Suprapubic skin (tissue), 4 donors: ENCODE measurements at regions not wholly inside any gene's neighbourhood (a gene's known extent, or its start where the extent isn't known, plus 50 kb on each side); places are given as distances from the start of the nearest gene placed in this dataset.

ENCODE experiments used
- DNase-seq, 2 donors: peaks; one replicate each; pipeline ENCODE4 v3.0.0-alpha.2; 2019; ENCODE audit warnings: low spot score in 2 of 2
- H3K27ac ChIP-seq: fragments of 200-600 bp; sonication (generic); one replicate; pipeline ENCODE4 v1.5.1; 2019
- H3K27me3 ChIP-seq: fragments of 200-600 bp; sonication (generic); one replicate; pipeline ENCODE4 v1.5.1; 2019
- H3K36me3 ChIP-seq: fragments of 200-600 bp; sonication (generic); one replicate; pipeline ENCODE4 v1.5.1; 2019
- H3K4me1 ChIP-seq: fragments of 200-600 bp; sonication (generic); one replicate; pipeline ENCODE4 v1.5.1; 2019
- H3K4me3 ChIP-seq: fragments of 200-600 bp; sonication (generic); one replicate; pipeline ENCODE4 v1.5.1; 2019; ENCODE audit warnings: mild to moderate bottlenecking
- H3K9me3 ChIP-seq: fragments of 200-600 bp; sonication (generic); one replicate; pipeline ENCODE4 v1.5.1; 2019
- CTCF ChIP-seq, 2 donors: fragments of 200-600 bp in 1 of 2; fragments of 450-650 bp in 1 of 2; sonication (generic) in 1 of 2; IDR thresholded peaks; one replicate each; pipeline ENCODE4 v1.5.1; 2016 to 2019; ENCODE audit warnings: antibody characterized with exemption in 2 of 2, mild to moderate bottlenecking in 1 of 2, moderate library complexity in 1 of 2
- EP300 ChIP-seq: sonication (generic); formaldehyde crosslinking; IDR thresholded peaks from one replicate; pipeline ENCODE4 v1.6.1; 2017; ENCODE audit warnings: antibody characterized with exemption
- POLR2A ChIP-seq, 2 donors: fragments of 450-650 bp; IDR thresholded peaks; one replicate each; pipeline ENCODE4 v1.6.1; 2017; ENCODE audit warnings: antibody characterized with exemption in 2 of 2, mild to moderate bottlenecking in 2 of 2, moderate library complexity in 2 of 2
- POLR2AphosphoS5 ChIP-seq, 3 donors: sonication (generic); formaldehyde crosslinking; IDR thresholded peaks; one replicate each; pipeline ENCODE4 v1.6.1; 2017; ENCODE audit warnings: antibody characterized with exemption in 3 of 3
- WGBS: methylation state at CpG from one replicate; pipeline ENCODE4 v1.1.5; 2018; 5-methylcytosine and 5-hydroxymethylcytosine counted together

- no peak for DNase-seq
- Histone ChIP-seq H3K4me1 (no peaks in the 10 kb centered on the region), H3K36me3 (no peaks in the 10 kb centered on the region), H3K9me3 (no peaks in the 10 kb centered on the region), H3K27ac (no peak overlapping the region), H3K27me3 (no peaks in the 10 kb centered on the region), H3K4me3 (no peak overlapping the region)
- 77% methylated on average over 2 of the region's 2 CpGs for WGBS
- TF ChIP-seq POLR2AphosphoS5 (IDR thresholded peaks at IDR 0.05) (no peak), EP300 (no peak), POLR2A (IDR thresholded peaks at IDR 0.05) (no peak), CTCF (IDR thresholded peaks at IDR 0.05) (no peak)
These were observed 295.4 kb upstream of the NPSR1 start for GRCh38 chr7:34362621-34363020.

GRCh38 chr7:34364130-34364529 lies 293.9 kb upstream of the NPSR1 start:
- Histone ChIP-seq H3K27ac (no peak overlapping the region), H3K4me3 (no peak overlapping the region), H3K4me1 (no peaks in the 10 kb centered on the region), H3K9me3 (no peaks in the 10 kb centered on the region), H3K27me3 (no peaks in the 10 kb centered on the region), H3K36me3 (no peaks in the 10 kb centered on the region)
- DNase-seq: no peak
- 85% methylated on average over 2 of the region's 2 CpGs for WGBS
- TF ChIP-seq CTCF (IDR thresholded peaks at IDR 0.05): no peak
- no peak for TF ChIP-seq EP300
- TF ChIP-seq POLR2A (IDR thresholded peaks at IDR 0.05): no peak
- no peak for TF ChIP-seq POLR2AphosphoS5 (IDR thresholded peaks at IDR 0.05)

GRCh38 chr7:34365011-34365410 lies 293.0 kb upstream of the NPSR1 start:
- 95% methylated on average over 1 of the region's 1 CpG for WGBS
- no peak overlapping the region for H3K27ac ChIP-seq
- no peak overlapping the region for H3K4me3 ChIP-seq
- no peaks in the 10 kb centered on the region for H3K9me3 ChIP-seq
- TF ChIP-seq POLR2A (IDR thresholded peaks at IDR 0.05) (no peak), POLR2AphosphoS5 (IDR thresholded peaks at IDR 0.05) (no peak), CTCF (IDR thresholded peaks at IDR 0.05) (no peak), EP300 (no peak)
- no peaks in the 10 kb centered on the region for H3K27me3 ChIP-seq
- no peak for DNase-seq
- H3K4me1 ChIP-seq: no peaks in the 10 kb centered on the region
- no peaks in the 10 kb centered on the region for H3K36me3 ChIP-seq

- DNase-seq: no peak
- TF ChIP-seq CTCF (IDR thresholded peaks at IDR 0.05): no peak
- no peak for TF ChIP-seq POLR2A (IDR thresholded peaks at IDR 0.05)
- no peak for TF ChIP-seq EP300
- TF ChIP-seq POLR2AphosphoS5 (IDR thresholded peaks at IDR 0.05): no peak
- no peaks in the 10 kb centered on the region for H3K36me3 ChIP-seq
- no peak overlapping the region for H3K27ac ChIP-seq
- H3K9me3 ChIP-seq: no peaks in the 10 kb centered on the region
- no peaks in the 10 kb centered on the region for H3K4me1 ChIP-seq
- no peak overlapping the region for H3K4me3 ChIP-seq
- no peaks in the 10 kb centered on the region for H3K27me3 ChIP-seq
- WGBS: 87% methylated on average over 5 of the region's 5 CpGs
These were observed 292.4 kb upstream of the NPSR1 start for GRCh38 chr7:34365611-34366010.

- H3K9me3 ChIP-seq: no peaks in the 10 kb centered on the region
- 66% methylated on average over 4 of the region's 4 CpGs for WGBS
- no peak overlapping the region for H3K27ac ChIP-seq
- H3K4me1 ChIP-seq: no peaks in the 10 kb centered on the region
- DNase-seq: no peak
- no peaks in the 10 kb centered on the region for H3K27me3 ChIP-seq
- no peak overlapping the region for H3K4me3 ChIP-seq
- TF ChIP-seq EP300 (no peak), POLR2A (IDR thresholded peaks at IDR 0.05) (no peak), CTCF (IDR thresholded peaks at IDR 0.05) (no peak), POLR2AphosphoS5 (IDR thresholded peaks at IDR 0.05) (no peak)
- H3K36me3 ChIP-seq: no peaks in the 10 kb centered on the region
These were observed 286.1 kb upstream of the NPSR1 start for GRCh38 chr7:34371922-34372321.
